WI38 (cell line): ENCODE measurements at regions not wholly inside any gene's neighbourhood (a gene's known extent, or its start where the extent isn't known, plus 50 kb on each side); places are given as distances from the start of the nearest gene placed in this dataset.

Source experiments
- H3K4me3 ChIP-seq: 2 replicates; pipeline ENCODE4 v1.5.1; 2011; ENCODE audit warnings: low read depth, mild to moderate bottlenecking, control low read depth, low read length
- TF ChIP-seq, protein P1 (sequence below): IDR thresholded peaks from 2 replicates; pipeline ENCODE4 v1.5.1; 2012; ENCODE audit warnings: low read depth, mild to moderate bottlenecking, control low read depth, low read length

DNA sequence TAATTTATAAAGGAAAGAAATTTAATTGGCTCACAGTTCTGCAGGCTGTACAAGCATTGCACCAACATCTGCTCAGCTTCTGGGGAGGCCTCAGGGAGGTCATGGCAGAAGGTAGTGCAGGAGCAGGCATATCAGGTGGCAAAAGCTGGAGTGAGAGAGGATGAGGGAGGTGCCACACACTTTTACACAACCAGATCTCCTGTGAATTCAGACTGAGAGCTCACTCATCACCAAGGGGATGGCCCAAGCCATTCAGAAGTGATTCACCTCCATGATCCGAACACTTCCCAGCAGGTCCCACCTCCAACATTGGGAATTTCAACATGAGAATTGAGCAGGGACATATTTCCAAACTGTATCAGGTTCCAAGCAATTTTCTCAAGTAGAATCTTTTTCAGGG, 84.7 kb upstream of the BRINP1 start:
- no peak overlapping the region for H3K4me3 ChIP-seq
- TF ChIP-seq, protein P1, sequence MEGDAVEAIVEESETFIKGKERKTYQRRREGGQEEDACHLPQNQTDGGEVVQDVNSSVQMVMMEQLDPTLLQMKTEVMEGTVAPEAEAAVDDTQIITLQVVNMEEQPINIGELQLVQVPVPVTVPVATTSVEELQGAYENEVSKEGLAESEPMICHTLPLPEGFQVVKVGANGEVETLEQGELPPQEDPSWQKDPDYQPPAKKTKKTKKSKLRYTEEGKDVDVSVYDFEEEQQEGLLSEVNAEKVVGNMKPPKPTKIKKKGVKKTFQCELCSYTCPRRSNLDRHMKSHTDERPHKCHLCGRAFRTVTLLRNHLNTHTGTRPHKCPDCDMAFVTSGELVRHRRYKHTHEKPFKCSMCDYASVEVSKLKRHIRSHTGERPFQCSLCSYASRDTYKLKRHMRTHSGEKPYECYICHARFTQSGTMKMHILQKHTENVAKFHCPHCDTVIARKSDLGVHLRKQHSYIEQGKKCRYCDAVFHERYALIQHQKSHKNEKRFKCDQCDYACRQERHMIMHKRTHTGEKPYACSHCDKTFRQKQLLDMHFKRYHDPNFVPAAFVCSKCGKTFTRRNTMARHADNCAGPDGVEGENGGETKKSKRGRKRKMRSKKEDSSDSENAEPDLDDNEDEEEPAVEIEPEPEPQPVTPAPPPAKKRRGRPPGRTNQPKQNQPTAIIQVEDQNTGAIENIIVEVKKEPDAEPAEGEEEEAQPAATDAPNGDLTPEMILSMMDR = no peak

DNA sequence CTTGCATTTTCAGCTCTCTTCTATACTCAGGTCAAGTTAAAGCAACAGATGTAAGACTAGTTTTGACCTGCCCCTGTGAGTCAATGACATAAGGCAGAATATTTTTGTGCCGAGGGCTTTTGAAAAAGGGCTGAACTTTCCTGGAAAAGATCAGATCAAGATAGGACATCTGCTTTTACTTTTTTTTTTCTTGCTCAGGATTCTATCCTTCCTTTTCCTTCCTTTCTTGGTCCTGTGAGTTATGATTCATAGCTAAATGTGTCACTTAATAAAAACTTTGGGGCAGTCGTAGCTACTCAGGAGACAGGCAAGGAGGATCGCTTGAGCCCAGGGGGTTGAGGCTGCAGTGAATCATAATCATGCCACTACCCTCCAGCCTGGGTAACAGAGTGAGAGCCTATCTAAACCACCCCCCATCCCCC, 84.3 kb upstream of the BRINP1 start:
- no peak overlapping the region for H3K4me3 ChIP-seq
- TF ChIP-seq, protein P1 = no peak

GRCh38 chr9:119451426-119451825, 82.2 kb upstream of the BRINP1 start:
- H3K4me3 ChIP-seq = no peak overlapping the region
- TF ChIP-seq, protein P1 = no peak

DNA sequence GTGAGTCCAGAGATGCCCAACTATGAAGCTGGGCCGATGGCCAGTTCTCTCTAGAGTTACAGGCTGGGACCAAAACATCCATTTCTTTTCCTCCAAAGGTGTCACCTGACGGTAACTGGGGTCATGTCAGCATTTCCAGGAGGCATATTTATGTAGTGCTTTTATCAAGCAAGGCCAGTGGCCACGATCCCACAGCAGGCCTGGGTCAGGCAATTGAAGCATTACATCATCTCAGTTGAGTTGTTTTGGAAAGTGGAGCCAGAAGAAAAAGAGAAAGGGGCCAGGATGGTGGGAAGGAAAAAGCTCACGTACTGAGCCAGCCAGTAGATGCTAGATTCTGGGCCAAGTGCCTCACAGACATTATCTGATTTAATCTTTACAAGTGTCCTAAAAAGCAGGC, 73.9 kb upstream of the BRINP1 start:
- TF ChIP-seq, protein P1 = no peak
- no peak overlapping the region for H3K4me3 ChIP-seq

- TF ChIP-seq, protein P1 = no peak
- H3K4me3 ChIP-seq = no peak overlapping the region
Measured at GRCh38 chr9:119441832-119442231, 72.6 kb upstream of the BRINP1 start.

DNA sequence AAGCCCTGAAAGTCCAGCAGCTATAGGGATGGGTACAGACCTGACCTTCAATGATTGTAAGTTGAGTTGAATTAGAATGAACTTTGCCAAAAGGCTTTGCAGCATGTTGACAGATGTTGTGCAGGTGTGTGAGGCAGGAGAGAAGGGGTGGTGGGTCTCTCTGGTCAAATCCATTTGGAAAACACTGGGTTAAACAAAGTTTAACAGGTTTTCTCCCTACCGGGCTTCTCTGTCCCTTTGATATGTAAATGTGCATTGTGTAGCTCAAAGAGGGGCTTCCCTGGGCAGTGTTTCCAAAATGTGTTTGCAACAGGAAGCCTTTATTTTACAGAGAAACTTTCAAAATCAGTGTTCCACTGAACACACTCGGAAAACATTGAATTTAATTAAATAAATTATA, 72.1 kb upstream of the BRINP1 start:
- TF ChIP-seq, protein P1 = no peak
- no peak overlapping the region for H3K4me3 ChIP-seq

DNA sequence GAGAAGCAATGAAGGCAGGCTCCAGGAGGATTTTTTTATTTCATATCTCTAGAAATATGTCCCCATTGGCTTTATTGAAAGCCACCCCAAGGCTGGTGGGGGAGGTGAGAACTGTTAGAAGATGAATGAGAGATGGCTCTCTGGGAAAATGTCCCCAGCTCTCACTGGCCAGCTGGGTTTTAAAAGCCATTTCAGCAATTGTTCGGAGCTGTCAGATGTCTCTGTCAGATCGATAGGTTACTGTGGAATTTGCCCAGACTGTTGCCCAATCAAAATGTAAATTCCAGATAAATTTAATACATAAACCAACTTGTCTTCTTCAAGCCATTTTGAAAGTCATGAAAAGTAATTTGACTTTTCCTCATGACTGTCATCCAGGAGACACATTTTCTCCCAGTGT, 67.0 kb upstream of the BRINP1 start:
- TF ChIP-seq, protein P1 = no peak
- H3K4me3 ChIP-seq = no peak overlapping the region
